Fibroblast of gingiva (primary cell): ENCODE measurements at regions not wholly inside any gene's neighbourhood (a gene's known extent, or its start where the extent isn't known, plus 50 kb on each side); places are given as distances from the start of the nearest gene placed in this dataset.

Experiments
- DNase-seq: peaks from one replicate; pipeline ENCODE4 v3.0.0-alpha.2; 2011; ENCODE audit warnings: low read depth

DNA sequence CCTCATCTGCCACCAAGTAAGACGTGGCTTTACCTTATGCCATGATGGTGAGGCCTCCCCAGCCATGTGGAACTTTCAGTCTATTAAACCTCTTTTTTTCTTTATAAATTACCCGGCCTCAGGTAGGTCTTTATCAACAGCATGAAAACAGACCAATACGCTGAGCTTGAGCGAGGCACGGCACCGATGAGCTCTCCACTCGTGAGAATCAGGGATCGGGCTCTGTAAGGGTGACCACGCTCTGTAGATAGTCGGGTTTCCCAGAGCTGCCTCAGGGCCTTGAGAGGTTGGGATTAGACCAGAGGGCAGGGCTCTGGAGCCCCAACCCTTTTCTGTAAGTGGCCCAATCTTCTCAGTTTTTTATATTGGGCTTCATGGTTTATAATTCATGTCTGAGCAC is 360.3 kb upstream of the MYT1L start:
- DNase-seq: no peak

DNA sequence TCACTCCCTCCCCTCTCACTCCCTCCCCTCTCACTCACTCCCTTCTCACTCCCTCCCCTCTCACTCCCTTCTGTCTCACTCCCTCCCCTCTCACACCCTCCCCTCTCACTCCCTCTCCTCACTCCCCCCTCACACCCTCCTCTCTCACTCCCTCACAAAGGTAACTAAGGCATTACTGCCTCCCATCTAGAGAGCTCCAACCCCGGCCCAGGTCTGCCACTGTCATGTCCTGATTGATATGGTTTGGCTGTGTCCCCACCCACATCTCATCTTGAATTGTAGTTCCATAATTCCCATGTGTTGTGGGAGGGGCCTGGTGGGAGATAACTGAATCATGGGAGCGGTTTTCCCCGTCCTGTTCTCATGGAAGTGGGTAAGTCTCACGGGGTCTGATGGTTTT is 359.9 kb upstream of the MYT1L start:
- DNase-seq: no peak

DNA sequence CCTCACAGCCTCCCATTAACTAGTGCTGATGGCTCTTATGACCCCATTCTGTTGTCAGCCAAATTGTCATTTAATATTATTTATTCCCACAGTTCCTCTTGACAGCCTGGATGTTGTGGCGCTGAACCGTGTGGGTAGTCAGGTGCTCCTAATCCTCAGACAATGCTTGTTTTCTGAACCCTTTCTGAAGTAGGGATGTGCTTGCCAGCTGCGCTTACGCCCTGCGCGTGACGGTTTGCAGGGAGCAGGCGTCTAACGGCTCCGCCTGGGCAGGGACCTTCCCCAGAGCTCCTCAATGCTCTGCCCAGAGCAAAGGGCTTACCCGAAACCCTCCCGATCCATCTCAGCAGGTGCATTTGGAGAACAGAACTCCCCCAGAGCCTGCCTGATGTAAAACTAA is 358.2 kb upstream of the MYT1L start:
- no peak for DNase-seq

DNA sequence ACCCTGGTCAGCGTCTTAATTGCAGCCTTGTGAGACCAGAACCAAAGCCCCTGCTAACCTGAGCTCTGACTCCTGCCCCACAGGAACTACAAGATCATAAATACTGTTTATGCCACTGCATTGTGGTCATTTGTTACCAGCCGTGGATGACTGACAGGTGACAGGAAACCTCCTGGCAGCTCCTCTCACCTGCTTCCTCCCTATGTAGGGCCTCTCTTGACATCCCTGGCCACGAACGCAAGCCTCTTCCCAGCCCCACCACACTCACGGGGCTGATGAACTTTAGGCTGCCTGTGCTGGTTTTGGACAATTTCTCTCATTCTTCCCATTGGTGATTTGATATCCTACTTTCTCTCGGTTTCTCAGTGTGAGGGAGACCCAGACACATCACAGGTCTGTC is 357.2 kb upstream of the MYT1L start:
- no peak for DNase-seq

DNA sequence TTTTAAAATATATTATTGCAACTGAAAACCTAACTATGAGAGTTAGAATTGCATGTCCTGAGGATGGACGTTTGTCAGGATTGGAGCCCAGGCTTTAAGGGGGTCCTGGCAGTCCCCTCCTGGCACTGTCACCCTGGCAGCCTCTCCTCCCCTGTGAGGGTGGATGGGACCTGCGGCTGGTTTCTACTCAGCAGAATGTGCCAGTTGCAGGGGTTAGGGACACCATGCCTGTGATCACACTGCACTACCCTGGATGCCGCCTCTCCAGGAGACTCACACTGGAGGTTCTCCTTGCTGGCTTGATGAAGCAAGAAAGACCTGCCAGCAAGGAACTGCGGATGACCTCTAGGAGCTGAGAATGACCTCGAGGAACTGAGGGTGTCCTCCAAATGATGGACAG is 356.7 kb upstream of the MYT1L start:
- no peak for DNase-seq

DNA sequence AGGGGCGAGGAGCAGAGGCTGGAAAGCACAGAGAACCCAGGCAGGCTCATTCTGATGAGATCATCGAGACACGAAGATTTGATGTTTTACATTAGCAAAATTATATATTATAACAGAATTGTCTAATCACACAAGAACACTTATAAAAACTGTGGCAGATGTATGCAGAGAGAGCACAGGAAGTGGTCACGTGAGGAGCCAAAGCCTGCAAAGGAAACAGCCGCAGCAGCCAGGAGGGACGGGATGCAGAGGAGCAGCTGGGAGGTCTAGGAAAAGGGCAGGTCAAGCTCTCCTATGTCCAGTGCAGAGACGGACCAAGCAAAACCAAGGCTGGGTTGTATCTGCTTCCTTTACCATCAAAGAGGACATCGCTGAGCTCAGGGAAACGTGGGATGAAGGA is 355.1 kb upstream of the MYT1L start:
- no peak for DNase-seq

DNA sequence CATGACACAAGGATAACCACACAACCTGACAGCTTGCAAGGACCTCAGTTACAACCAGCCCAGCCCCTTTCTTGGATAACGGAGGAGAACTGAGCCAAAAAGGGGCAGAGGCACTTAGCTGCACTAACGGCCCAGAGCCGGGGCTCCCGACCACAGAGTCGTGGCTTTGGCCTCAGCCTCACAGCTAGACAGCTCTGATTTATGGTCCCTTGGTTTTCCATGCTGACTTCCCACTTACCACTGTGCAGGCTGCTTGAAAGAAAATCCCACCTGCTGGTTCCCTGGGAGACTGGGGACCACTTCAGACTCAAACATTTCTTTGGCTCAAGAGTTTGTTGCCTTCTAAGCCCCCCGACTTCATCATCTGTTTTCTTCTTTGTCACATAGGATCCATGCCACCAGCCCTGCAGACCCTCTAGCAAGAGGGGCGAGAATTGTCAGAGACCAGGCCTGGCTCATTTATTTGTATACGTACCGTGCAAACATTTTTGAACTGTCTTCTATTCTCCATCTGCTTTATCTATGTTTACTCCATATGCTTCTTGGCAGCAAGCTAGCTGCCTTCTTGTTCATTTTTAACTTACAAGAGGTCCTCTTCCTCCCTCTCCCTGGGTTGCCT is 352.6 kb upstream of the MYT1L start:
- DNase-seq: no peak

DNA sequence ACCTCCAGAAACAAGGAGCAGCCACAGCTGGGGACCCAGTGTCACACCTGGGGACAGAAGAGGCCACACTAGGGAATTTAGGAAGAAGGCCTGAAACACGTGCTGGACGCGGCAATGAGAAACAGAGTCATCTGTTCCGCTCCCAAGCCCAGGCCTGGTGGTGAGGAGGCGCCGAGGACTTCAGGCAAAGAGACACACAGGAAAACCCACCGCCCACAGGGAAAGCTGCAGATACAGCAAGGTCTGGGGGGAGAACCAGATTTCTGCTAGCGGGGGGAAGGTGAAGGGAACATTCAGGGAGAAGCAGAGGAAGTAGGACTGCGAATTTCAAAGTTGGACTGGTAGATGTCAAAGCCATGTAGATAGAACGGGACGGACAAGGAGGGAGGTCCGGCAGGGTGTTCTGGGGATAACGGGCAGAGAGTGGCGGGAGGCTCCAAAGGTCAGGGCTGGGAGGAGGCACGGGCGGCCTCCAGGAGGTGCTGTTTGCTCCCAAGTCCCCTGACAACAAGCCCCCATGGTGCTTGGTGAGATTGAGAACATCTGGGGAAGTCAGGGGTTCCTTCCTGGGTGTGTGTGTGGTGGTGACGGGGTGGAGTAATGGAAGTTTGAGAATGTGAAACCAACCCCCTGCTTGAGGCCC is 351.7 kb upstream of the MYT1L start:
- DNase-seq: no peak

DNA sequence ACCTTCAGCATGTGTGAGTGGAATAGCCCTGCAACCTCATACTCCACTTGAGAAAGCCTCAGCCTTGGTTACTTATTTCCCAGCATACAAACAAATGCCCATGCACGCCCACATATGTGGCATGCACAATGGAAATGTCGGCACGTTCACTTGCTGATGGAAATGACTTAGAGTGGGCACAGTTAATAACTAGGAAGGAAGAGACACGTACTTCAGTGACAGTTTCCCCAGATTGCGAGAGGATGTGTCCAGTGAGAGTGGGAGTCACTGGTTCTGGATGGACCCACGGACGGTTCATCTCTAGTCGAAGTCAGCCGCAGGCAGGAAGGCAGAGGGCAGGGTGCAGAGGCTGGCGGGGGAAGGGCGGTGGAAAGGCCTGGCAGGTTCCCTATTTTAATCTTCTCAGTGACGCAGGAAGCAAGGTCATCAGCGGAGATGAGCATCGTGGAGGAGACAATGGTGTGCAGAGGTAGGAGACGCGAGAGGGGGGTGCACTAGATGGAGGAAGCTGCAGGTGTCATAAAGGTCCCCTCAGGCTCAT is 350.7 kb upstream of the MYT1L start:
- no peak for DNase-seq

DNA sequence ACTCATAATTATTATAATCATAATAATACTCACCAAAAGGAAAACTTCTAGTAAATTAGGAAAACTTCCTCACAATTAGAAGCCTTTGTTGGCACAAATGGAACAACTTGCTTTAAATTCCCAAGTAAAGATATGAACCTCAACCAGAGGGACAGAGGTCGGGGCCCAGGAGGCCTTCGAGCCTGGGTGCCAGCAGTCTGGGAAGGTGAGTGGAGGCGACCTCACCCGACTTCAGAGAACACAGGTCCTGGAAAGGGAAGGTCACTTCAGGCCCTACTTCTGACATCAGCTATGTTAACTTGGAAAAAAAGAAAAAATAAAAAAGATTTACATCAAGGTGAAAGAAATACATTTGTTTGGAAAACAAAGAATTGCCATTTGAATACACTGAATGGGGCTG is 350.0 kb upstream of the MYT1L start:
- no peak for DNase-seq

DNA sequence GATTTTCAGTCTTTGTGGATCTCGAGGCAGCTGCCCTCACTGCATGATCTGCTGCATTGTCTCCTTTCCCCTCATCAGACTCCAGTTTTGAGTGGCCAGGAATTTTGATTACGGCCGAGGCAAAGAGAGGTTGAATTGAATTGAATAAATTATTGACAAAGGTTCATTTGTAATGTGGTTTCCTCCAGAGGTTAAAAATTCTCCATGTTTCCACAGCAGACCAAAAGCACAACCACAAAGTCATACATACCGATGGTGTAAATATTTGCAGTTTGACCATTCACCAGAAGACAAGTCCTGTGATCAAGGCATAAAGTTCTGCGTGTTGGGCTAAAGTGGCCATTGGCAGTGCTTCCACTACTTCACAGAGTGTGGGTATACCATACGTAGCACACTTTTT is 343.8 kb upstream of the MYT1L start:
- no peak for DNase-seq

DNA sequence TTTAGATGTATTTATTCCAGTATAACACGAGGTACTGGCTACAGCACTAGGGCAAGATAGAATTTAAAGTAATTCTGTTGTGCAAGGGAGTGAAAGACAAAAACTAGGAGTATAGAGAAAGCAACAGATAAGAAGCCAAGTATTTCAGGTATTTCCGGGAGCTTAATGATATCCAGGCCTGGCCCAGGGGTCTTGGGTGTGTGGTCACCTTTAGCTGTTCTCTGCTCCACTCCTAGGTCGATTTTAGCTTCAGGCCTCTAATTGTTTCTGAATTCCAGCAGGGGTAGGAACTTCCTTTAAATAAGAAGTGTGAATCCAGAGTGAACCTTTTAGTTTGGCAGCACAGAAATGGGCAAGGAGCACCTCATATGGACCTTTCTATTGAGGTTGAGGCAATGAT is 342.3 kb upstream of the MYT1L start:
- DNase-seq: no peak

DNA sequence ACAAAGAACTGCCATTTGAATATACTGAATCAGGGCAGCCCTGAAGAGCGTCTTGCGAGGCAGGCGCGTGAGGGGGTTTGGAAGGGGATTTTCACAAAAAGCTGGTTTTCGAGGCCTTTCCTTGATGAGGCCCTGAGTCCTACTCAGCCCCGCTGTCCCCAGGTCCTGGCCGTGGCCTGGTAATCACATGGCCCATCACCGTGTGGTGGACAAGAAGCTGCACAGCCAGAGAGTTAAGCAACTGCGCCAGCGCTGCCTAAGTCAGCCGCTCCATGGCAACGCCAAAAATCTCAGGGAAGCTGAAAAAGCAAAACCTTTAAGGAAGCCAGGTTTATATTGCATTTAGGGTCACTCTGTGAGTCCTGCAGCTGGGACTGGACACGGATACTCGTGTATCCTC is 341.2 kb upstream of the MYT1L start:
- DNase-seq: no peak

DNA sequence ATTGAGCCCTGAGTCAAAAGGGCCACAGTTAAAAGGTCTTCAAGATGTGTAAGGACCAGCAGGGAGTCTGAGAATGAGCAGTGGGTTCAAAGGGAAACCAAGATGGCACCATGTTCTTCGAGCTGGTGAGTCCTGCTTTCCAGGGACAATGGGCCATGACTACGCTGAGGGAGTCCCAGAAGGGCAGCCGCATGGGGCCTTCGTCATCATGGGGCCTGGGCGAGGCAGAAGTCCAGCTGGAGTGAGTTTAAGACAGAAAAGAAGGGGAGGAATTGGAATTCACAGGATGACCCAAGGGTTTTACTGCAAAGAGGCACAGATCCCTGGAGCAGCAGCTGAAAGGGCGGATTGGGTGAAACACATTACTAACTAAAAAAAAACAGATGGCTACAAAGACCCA is 340.8 kb upstream of the MYT1L start:
- no peak for DNase-seq

DNA sequence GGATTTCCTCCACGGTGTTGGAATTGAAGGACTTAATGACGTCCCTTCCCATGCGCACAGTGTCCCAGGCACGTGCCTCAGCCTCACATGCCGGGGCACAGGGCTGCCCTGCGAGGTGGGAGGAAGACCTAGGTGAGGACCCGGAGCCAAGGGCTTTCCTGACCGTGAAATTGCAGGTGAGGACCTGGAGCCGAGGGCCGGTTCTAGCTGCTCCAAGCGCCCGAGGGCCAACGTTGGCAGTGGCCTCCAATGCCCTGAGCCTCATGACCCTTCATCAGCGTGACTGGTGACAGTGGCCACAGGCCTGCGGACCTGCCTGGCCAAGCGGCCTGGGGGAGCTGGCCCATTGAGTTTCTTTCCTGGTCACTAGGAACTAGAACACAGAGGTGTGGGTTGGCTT is 338.2 kb upstream of the MYT1L start:
- no peak for DNase-seq

DNA sequence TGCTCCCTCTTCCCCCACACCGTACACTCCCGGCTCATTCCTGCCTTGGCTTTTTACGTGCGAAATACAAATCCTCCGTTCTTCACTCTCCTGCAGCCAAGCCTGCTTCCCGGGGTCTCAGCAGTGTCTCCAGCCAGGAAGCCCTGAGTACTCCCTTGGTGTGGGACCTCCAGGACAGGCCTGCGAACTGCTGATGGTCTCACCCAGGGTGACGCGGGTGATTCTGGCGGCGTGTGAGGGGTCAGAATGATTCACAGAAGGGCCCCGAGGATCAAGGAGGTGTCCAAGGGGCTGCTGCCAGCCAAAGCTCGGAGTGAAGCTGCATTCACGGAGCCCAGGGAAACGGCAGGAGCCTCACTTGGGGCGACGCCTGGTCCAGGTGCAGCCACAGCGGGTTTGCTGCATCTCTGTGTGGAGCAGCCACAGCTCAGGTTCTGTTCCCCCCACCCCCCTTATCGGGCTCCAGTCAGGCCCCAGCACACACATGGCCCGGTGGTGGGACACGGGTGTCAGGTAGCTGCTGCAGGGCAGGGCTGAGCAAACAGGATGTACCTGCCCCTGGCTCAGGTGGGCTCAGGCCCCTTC is 337.7 kb upstream of the MYT1L start:
- DNase-seq: no peak

DNA sequence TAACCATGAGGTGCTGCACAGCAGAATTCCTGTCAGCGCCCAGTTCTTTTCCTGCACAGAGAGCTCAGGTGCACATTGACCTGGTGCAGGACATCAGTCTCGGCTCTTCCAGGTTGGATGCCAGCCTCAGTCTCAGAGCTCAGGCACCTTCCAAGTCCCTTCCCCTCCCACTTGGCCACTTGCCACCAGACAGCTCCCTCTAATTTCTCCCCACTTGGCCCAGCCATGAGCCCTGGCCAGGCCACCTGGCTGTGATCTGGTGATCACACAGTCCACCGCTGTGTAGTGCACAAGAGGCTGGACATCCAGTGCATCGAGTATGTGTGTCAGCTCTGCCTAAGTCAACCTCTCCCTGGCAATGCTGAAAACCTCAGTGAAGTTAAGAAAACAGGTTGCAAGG is 336.6 kb upstream of the MYT1L start:
- no peak for DNase-seq

DNA sequence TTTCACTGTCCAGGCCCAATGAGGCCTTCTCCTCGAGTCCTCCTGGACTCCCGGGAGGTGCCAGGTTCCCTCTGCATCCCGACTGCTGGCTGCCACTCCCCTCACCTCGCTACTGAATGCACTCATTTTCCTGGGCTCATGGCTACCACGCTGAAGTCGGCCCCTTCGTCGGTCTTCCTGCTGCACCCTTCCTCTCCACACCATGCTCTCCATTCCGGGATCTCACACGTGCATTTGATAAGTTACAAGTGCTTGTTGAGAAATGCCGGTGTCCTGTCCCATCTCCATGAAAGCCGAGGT is 334.7 kb upstream of the MYT1L start:
- DNase-seq: no peak

DNA sequence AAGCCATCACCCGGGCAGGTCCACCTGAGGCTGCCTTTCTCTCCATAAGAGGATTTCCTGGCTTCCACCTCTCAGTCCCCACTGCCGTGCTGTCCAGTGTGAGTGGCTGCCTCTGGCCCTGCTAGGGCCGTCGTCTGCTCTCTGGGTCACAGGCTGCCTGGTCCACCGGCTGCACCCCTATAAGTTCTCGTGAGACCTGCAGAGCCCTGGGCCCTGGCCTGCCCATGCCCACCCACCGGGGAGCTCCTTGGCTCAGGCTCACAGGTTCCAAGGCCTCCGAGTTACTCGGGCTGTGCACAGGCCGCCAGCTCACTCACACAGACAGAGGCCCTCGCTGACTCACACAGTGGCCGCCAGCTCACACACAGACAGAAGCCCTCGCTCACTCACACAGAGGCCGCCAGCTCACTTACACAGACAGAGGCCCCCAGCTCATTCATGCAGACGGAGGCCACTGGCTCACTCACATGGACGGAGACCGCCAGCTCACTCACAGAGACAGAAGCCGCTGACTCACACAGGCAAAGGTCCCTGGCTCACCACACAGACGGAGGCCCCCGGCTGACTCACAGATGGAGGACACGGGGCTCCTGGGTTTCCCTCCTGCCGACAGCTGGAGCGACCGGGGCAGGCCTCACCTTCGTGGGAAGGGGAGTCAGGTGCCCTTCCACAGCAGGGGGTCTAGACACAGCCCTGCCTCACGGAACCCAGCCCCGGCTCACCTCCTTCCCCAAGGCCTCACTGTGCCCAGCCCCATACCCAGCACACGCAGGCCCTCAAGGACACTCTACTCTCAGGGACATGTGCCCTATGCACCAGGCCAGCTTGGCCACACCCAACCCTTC is 334.1 kb upstream of the MYT1L start:
- no peak for DNase-seq

DNA sequence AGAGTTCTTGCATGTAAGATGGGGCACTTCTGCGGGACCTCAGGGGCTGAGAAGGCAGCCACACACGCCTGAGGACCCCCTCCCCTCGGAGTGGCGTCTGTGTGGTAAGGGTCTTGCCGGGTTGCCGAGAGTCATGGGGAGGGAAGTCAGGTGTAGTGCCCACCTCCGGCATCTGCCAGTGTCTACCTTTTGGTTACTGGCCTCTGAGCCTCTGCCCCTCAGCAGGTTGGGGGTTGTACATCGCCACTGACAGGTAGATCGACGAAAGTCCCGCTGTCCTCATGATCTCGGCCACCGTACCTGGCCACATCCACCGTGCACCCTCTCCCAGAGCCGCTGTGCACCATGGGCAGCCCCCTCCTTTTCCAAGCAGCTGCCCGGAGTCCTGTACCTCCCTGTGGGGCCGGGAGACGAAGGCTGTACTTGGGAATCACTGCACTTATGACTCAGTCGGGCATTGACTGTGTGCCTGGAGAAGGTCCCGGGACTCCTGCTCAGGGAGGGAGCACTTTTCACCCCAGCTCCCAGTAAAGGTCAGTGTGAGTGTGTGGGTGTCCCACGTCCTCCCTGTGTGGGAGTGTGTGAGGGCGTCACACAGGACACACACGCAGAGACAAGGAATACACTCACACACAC is 332.4 kb upstream of the MYT1L start:
- no peak for DNase-seq

DNA sequence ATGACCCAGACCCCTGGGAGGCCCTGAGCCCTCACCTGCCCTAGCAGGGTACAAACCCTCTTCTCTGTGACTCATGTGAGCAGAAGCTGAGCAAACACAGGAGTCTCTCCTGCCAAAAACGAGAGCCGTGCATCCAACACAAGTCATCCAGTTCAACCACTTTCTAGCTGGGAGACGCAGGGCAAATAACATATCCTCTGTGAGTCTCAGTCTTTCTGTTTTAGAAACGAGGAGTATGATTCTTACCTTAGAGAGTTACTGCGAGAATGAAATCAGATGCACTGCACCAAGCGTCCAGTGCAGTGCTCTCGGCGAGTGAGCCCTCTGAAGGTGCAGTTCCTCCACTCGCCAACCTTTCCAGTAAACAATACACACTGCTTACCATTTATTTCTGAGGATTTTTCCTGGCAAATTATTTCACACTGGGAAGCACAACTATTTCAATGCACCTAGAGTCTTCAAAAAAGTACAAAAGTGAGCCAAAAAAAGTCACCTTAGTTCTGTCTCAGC is 331.8 kb upstream of the MYT1L start:
- DNase-seq: no peak
